ENCODE measurements at regions not wholly inside any gene's neighbourhood (a gene's known extent, or its start where the extent isn't known, plus 50 kb on each side); places are given as distances from the start of the nearest gene placed in this dataset.

DNA sequence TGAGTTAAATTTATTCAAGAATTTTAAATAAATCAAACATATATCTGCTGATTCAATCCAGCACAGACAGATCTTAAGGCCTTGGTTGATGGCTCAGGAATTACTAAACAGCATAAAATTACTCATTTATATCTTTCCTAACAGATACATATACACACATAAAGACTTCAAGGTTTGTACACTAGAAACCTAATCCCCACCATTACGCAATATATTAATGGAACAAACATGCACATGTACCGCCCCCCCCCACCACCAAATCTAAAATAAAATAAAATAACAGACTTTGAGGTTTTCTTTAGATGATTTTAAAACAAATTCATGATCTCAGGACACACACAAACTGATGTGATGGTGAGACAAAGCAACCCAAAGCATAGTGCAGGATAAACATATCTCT lies 333.9 kb upstream of the DDX53 start:
- ATAC-seq: no peak

DNA sequence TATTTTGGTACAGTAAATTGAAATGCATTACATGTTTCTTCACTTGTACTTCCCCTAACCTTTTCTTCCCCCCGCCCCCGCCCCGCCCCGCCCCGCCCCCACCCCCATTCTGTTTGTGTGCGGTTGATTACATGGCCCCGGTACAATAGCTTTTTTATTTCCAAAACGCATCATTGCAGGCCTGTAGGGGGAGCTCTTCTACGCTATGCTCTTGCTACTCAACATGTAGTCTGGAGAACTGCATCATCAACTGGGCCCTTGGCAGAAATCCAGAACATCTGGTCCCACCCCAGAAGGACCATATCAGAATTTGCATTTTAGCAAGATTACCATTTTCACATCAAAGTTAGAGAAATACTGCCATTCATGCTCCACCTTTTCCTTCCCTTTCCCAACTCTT lies 333.3 kb upstream of the DDX53 start:
- ATAC-seq: no peak

DNA sequence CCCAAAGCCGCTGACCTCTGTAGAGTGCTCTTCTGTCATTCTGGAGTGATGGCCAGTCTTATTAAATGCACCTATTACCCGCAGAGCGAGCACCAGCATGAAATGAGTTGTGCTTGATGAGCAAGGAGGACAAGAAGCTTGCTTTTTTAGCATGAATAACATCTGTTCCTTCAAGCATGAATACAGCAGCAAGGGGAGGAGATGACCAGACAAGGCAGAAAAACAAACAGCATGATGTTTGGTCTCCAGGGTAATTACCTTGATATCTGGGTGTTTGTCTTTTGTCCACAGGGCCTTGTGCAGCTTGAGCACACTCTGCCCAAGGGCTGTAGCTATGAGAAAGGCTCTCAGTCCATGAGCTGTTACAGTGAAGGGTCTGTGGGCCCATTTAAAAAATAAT lies 324.8 kb upstream of the DDX53 start:
- no peak for ATAC-seq

DNA sequence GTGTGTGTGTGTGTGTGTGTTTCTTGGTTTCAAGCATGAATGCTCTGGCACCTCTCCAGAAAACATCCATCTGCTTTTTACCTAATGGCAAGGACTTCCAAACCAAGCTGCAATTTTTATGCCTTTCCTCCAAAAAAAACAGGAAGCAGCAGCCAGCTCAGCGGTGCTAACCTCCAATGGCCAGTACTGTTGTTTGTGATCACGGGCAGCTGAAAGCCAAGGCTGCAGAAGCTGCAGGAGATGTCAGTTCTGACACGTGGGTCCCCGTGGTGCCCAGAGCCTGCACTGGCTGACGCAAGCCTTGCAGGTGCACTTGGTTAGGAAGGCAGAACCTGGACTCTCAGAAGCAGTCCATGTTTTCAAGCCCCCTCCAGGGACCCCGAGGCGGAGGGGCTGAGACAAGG lies 313.6 kb upstream of the DDX53 start:
- no peak for ATAC-seq

DNA sequence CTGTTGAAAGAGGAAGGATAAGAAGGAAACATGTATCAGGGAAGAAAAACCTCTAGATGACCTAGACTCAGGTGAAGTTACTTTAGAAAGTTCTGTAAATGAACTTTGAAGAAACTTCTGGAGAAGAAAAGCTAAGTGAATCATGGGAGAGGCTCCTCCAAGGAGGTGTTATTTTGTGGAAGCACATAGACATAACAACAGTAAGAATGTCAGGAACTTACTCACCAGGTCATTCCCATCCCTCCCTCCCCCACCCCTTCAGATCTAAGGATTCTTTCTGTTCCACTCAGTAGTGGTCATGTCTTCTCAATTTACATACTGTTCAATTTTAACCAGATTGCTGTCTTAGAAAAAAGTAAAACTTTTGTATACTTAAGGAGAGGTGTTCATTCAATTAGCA lies 310.5 kb upstream of the DDX53 start:
- no peak for ATAC-seq

DNA sequence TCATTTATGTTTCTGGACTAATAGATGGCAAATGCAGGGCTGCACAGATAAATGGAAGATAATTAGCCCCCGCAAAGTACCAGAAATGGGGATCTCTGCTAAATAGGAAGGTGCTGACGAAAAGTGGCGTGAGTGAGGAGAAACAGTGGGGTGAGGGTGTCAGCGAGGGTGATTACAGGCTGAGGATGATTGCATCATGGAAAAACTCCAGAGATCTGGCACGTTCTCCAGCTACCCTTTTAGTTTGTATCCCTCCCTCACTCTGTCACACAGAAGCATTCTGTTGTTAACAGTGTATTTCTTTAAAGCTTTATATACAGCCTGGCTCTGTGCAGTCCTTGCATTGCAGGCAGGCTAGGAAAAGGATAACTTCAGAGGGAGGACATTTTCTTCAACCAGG lies 309.6 kb upstream of the DDX53 start:
- ATAC-seq: no peak

DNA sequence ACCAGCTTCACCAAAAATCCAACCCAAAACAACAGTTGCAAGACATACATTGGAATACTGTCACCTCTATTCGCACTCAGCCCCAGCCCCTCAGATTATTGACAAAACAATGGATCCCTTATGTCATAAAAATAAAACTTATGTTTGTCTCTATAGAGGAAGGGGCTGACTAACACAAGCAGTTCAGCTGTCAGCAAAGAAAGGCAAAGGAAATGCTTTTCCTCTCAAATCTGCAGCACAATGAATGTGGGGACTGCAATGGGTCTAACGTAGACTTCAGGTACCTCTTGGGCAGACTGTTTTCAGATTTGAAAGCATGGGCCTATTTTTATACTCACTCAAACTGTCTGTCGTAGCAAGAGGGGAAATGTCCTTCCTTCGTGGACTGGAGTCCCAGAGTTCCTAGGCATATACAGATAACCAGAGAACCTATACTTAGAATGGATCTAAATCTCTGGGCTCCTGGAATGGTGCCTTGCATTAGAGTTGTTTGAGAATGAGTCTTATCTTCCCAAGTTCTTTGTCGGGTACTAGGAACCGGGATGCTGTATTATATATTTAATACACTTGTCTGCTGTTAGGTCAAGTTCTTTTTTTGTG lies 307.7 kb upstream of the DDX53 start:
- no peak for ATAC-seq

DNA sequence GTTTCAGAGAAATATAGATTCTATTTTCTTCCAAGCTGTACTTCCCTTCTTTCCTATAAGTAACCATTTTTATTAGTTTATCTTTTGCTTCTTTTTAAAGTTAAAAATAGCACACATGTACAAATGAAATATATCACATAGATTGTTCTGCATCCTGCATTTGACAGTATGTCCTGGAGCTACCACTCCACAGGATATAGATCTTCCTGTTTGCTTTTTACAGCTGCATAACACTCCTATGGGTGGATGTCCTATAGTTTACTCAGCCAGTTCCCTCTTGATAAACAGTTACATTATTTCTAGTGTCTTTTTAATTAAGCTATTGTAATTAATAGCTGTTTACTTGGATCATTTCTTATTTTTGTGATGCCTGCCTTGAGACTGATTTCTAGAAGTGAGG lies 301.6 kb upstream of the DDX53 start:
- ATAC-seq: no peak

DNA sequence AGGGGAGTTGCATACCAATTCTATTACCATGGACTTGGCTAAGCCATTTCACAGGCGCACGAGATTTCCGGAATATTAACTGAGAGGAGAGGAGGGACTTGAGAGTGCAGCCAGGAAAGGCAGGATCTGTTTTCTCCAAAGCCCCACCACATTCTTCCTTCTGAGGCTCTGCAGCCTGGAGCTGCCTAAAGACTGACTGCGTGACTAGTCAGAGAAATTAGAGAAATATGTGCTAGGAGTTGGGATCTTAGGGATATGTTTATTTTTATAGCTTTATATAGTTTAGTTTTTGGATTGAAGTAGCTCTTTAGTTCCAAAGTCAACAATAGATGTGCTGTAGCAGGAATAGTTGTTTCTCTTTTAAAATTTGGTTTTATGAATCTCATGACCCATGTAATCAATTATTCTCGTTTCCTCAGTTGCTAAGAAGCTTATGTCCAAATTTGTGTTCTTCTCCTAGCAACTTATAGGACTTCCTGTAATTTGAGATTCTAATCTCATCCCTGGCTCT lies 300.1 kb upstream of the DDX53 start:
- no peak for ATAC-seq

DNA sequence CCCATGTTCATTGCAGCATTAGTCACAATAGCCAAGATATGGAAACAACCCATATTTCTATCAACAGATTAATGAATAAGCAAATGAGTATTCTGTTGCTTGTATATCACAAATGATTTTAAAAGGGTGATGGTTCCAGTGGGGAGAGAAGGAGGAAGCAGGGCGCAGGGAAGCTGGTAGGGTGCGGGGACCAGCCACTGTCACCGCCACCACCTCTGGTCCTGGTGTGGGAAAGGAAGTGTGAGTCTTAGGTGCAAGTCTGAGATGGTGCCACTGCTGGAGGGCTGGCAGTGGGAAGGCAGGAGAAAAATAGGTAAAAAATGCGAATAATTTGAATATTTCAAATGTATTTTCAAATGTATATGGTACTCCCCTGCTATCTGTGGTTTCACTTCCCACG lies 286.8 kb upstream of the DDX53 start:
- ATAC-seq: no peak

DNA sequence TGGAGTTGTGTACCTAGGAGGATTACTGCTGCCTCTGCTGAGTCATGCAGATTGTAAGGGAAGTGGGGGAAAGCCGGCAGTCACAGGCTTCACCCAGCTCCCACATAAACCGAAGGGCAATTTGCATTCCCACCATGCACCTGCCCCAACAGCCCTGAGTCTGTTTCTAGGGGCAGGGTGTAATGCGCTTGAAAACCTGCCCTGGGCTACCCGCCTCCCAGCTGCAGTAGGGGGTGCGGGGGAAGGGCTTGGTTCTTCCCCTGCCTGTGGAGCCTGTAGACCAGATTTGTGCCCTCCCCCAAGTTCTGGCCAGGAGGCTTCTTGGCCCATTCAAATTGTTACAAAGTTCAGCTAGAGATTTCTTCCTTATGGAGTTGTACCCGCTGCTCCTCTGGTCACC lies 269.2 kb upstream of the DDX53 start:
- ATAC-seq: no peak

DNA sequence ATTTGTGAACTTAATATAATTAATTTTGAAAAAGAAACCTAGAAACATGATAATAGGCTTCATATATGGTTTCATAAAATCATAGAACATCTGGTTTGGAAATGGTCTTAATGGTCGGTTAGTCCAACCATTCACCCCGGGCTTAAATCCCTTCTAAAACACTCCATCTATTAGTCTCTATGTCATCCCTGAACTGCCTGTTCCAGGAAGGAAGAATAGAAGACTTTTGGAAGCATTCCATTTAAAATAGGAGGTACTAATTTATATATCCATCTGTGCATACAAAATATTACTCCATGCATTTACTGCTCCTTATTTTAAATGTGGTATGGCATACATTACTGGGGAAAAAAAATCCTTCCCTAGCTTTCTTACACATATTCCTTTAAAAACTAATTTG lies 262.2 kb upstream of the DDX53 start:
- no peak for ATAC-seq

DNA sequence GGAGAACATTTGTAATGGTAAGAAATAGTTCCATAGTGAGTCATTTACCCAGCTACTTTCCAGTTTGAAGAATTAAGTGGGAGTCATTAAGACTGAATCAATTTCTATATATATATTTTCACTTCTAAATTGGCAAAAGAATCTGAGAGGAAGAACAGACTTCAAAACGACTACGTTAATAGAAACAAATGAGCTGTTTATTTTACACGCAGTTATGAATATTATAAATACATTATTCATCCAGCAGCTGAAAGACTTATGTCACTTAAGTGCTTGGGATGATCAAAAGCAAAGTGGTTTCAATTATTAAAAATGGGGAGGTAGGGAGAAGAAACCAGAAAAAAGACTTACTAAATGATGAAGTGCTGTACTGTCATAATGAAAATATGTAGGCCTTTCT lies 260.5 kb upstream of the DDX53 start:
- no peak for ATAC-seq

DNA sequence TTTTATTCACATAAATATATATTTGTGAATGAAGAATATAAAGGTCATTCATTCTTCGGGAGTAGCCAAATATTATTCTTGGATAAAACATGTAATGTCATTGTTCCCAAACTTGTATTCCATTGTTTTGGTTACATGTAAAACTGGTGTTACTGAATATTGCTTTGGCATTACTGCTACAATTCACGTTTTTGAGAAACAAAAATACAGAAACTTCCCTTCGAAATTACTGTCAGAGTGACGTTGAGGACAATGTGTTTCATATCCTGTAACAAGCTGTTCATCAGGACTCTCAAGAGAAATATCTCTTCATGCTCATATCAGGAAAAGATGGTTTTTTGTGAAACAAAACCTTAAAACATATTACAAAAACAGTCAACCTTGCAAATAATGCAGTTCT lies 258.9 kb upstream of the DDX53 start:
- ATAC-seq: no peak

DNA sequence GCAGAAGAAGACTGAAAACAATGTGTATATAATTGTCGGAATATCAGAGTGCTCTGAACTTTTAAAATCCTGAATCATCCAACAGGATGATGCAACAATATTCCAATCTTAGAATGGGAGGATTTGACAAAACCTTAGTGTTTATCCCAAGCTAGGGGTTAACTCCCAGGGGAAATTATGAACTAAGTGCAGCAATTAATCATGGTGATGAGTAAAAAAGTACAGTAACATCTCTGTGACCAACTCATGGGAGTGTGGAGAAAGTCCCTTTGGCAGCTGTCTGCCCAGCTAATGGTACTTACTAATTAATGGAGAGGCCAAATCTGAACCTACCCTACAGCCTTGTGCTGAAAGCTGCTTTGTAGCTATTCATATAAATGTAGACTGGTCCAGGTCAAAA lies 257.6 kb upstream of the DDX53 start:
- ATAC-seq: no peak

DNA sequence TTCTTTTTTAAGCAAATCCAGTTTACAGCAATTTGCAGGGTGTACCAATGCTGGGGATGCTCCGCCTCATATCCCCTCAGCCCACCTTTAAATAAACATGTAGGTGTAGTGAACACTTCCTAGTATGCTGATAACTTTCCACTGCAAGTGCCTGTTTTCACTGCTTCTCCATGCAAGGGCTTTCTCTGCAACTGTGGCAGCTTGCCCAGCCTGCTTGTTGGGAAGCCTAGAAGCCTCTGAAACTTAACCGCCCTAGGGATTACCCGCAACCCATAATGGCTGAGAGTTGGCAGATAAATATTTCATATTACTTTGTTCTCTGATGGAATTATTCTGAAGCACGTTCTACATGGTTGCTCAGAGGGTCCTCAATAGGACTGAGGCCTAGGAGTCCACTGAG lies 253.7 kb upstream of the DDX53 start:
- no peak for ATAC-seq

DNA sequence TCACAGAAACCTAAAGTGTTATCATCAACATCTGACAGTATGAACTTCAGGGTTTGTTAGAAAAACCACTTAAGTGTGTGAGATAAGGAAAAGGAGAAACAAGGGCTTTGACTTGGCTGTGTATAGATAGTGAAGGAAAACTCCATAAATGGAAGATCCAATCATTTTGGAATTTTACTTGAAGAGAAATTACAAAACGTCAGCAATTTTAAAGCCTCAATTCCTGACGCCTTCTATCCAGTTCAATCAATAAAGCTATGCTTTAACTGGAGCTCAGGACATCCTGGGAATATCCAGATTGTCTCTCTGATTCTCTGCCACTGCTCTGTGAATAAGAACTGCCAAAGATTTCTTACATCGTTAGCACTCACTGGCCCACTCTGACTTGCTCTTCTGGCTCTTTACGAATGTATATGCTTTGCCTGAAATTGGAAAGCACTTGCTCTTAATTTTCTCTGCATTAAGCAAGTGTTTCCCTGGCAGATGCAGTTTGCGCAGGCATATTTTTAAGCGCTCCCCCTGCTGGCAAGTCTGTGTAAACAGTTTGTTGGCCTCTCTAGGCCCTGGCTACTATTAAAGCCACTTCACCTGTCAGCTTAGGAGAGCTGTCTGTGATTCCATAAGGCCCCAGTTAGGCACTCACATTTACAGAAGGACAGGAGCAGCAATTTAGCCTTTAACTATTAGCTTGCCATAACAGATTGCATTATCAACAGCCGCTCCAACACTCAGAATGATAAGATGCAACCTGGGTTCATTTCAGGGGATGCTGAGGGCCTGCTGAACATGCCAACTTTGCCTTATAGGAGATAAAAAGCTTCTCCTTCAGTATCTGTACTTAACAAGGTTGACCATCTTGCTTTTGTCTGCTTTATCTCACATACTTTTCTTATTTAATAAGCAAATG lies 251.4 kb upstream of the DDX53 start:
- no peak for ATAC-seq

DNA sequence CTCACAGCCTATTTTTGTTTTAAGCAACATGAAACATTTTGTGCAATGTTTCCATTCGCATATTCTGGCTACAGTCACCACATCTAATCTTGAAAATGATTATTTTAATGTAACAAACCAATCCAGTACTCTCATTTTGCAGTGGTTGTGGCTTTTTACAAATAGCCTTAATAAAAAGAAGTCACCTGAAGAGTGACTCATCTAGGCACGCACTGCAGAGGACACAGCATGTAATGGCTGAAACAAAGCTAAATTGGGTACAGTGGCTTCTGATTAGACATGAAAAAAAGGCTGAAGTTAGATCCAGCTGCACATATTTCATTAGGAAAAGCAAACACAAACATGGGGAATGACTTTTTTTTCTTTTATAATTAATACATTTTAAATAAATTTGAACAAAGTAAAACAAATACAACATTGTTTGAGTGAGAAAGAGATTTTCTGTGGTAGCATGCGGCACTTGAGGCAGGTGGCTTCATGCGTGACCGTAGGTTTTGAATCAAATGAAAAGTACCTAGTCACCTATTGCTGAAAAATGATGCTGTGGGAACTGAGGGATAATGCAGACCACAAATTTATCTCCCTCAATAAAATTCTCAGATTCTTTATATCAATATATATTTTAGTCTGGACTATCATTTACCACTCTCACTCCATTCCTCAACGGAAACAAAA lies 240.8 kb upstream of the DDX53 start:
- no peak for ATAC-seq

DNA sequence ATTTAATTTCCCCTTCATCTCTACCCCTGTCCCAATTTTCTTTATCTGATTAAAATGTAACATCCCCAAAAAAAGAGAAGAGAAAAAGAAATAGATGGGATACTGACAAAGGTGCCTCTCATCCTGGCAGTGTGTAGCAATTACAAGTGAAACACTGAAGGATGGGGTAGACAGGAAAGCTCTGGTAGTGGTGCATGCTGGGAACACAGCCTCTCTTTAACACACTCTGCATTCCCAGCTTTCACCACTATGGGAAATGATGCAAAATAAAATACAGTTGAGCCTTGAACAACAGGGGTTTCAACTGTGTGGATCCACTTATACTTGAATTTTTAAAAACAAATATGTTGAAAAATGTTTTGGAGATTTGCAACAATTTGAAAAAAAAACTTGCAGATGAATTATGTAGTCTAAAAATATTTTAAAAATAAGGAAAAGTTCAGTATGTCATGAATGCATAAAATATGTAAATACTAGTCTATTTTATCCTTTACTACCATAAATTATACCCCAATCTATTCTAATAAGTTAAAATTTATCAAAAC lies 239.2 kb upstream of the DDX53 start:
- no peak for ATAC-seq

DNA sequence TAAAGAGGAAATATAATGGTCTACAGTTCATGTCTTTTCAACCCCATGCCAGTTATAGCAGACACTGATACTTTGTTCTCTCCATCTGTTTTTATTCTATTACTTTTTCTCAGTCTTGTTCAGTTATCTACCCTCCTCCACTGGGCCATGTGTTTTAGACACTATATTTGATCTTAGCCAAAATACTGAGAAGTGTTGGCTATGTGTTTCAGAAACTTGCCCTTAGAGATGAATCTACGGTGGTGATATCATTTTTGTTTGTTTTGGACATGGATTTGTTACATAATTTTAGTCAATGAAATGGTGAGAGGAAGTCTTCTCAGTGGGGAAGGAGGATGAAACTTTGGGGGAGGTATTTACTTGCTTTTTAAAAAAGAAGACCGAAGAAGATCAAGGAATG lies 211.5 kb upstream of the DDX53 start:
- no peak for ATAC-seq

DNA sequence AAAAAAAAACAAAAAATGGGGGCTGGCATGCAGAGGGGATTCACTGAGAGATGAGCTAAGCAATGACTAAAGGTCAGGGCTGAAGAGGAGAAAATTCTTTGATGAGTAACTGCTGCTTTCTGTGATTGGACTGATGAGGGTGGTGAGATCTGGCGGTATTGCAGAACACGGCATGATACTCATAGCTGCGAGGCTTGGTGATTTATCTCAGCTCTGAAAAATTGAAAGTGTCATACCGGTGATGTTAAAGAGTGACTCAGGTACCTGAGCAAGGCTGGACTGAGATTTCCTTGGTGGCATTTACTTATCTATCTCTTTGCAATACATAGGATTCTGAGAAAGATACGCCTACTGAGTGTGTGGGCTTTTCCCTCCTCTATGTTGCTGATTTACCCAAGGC lies 204.1 kb upstream of the DDX53 start:
- no peak for ATAC-seq

DNA sequence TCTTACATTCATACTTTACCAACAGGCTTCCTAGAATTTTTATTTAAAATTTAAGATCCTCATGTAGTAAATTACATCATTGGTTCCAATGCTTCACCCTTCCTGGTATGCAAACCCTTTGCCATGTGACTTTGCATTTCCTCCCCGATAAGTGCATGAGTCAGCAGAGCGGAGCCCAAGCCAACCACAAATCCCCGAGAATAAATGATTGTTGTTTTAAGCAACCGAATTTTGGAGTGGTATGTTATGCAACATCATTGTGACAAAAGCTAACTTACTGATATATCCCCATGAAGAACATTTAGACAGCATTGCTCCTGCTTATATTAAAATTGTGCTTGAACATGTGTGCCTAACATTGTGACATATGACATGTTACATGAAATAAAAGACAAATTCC lies 199.4 kb upstream of the DDX53 start:
- ATAC-seq: peak; percentile 66

DNA sequence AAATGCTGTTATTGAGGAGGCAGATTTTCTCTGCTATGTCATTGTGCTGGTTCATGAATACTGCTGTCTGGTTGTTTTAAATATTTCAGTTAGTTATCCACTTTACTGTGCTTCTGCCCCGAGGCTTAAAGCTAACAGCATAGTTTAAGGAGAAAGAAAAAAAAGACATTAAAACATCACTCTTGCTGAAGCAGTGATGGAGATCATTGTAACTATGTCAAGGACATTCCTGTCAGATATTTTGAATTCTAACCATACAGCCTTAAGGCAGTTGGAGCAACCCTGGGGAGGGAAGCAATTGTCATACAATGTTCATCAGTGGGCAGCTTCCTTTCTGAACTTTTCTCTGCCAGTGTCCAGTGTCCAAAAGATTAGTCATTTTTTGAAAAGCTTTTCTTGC lies 199.0 kb upstream of the DDX53 start:
- no peak for ATAC-seq

DNA sequence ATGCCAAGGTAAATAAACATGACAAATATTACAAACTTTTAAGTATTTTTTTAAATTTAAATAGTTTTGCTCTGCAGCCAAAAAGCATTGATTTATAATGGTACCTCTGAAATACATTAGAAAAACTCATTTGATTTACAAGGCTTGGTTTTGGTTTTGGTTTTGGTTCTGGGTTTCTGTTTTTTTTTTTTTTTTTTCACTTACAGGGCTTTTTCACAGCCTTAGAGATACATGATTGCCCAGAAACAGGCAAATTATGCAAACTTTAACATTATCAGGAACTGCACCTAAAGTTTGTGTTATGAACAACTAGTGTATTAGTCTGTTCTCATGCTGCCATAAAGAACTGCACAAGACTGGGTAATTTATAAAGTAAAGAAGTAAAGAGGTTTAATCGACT lies 196.4 kb upstream of the DDX53 start:
- no peak for ATAC-seq

Measured in esophagus mucosa (tissue), 1 donor.